ENCODE measurements at regions not wholly inside any gene's neighbourhood (a gene's known extent, or its start where the extent isn't known, plus 50 kb on each side); places are given as distances from the start of the nearest gene placed in this dataset.

GRCh38 chr20:19932170-19932667, 84.9 kb upstream of the NAA20 start:
- no peaks in the 10 kb centered on the region for H3K9me2 ChIP-seq (replicated peaks; ENCODE audit: low read depth, low read length)
- no peaks in the 10 kb centered on the region for H4K20me1 ChIP-seq (ENCODE audit: insufficient read depth, low read length, poor library complexity, severe bottlenecking)
- TF ChIP-seq EZH2phosphoT487 (IDR thresholded peaks at IDR 0.05; ENCODE audit: borderline replicate concordance) (no peak), CTCF (conservative IDR thresholded peaks at IDR 0.05; ENCODE audit: low read length) (no peak)
- H2AFZ ChIP-seq (ENCODE audit: low read length) = no peak overlapping the region
- H3K9ac ChIP-seq (ENCODE audit: low read depth, low read length, poor library complexity, severe bottlenecking) = no peak overlapping the region
- no peaks in the 10 kb centered on the region for H3K36me3 ChIP-seq (ENCODE audit: insufficient read depth, low read length)
- no peaks in the 10 kb centered on the region for H3F3A ChIP-seq (ENCODE audit: low read depth)
- H3K9me3 ChIP-seq (ENCODE audit: insufficient read depth, low read depth, low read length) = no peaks in the 10 kb centered on the region
- no peak overlapping the region for H3K4me3 ChIP-seq (ENCODE audit: low read length, poor library complexity, severe bottlenecking)
- peaks cover 18% of the 10 kb centered on the region for H3K4me1 ChIP-seq (ENCODE audit: insufficient read depth, low read length, poor library complexity, severe bottlenecking)
- H3K79me2 ChIP-seq (ENCODE audit: insufficient read depth, low read length) = no peaks in the 10 kb centered on the region
- no peak overlapping the region for H3K4me2 ChIP-seq (ENCODE audit: low read depth, low read length, poor library complexity, severe bottlenecking)
- no peaks in the 10 kb centered on the region for H3K27me3 ChIP-seq (ENCODE audit: insufficient read depth, low read length, poor library complexity, severe bottlenecking)

DNA sequence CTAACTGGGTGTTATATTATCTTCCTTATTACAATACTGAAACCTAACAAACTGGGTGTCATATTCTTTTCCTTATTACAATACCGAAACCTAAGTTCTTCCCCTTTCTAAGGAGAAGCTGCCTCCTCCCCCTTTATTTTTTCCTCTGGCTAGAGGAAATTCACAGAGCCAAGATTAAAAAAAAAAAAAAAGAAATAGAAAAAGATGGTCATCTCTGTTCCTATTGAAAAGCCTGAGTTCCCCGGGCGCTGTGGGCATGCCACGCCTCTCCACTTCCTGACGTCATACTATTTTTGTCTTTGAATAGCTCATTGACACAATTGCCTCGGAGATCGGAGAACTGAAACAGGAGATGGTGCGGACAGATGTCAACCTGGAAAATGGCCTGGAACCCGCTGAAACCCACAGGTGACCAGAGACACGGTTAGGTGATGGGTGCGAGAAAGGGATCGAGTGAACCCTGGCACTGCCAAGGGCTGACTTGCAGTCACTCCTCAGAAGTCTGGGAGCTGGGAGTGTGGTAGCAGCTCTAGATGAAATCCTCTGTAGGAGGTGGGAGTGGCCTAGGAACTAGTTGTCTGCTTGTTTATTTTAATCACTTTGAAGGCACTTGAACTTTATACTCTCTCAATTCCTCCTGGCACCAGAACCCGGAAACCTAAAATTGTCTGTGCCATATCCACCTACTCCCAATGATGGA, 82.2 kb upstream of the NAA20 start:
- Histone ChIP-seq H2AFZ (ENCODE audit: low read length) (no peak overlapping the region), H3K9ac (ENCODE audit: low read depth, low read length, poor library complexity, severe bottlenecking) (no peak overlapping the region), H3K36me3 (ENCODE audit: insufficient read depth, low read length) (no peaks in the 10 kb centered on the region), H4K20me1 (ENCODE audit: insufficient read depth, low read length, poor library complexity, severe bottlenecking) (no peaks in the 10 kb centered on the region), H3K4me3 (ENCODE audit: low read length, poor library complexity, severe bottlenecking) (no peak overlapping the region), H3K9me2 (replicated peaks; ENCODE audit: low read depth, low read length) (no peaks in the 10 kb centered on the region), H3F3A (ENCODE audit: low read depth) (no peaks in the 10 kb centered on the region), H3K4me2 (ENCODE audit: low read depth, low read length, poor library complexity, severe bottlenecking) (no peak overlapping the region), H3K9me3 (ENCODE audit: insufficient read depth, low read depth, low read length) (no peaks in the 10 kb centered on the region), H3K4me1 (ENCODE audit: insufficient read depth, low read length, poor library complexity, severe bottlenecking) (peaks cover 25% of the 10 kb centered on the region), H3K79me2 (ENCODE audit: insufficient read depth, low read length) (no peaks in the 10 kb centered on the region), H3K27me3 (ENCODE audit: insufficient read depth, low read length, poor library complexity, severe bottlenecking) (no peaks in the 10 kb centered on the region)
- TF ChIP-seq EZH2phosphoT487 (IDR thresholded peaks at IDR 0.05; ENCODE audit: borderline replicate concordance) = no peak
- TF ChIP-seq CTCF (conservative IDR thresholded peaks at IDR 0.05; ENCODE audit: low read length) = no peak

GRCh38 chr20:19935842-19936241, 81.3 kb upstream of the NAA20 start:
- Histone ChIP-seq H3K36me3 (ENCODE audit: insufficient read depth, low read length) (no peaks in the 10 kb centered on the region), H3K27me3 (ENCODE audit: insufficient read depth, low read length, poor library complexity, severe bottlenecking) (no peaks in the 10 kb centered on the region), H3F3A (ENCODE audit: low read depth) (no peaks in the 10 kb centered on the region), H3K79me2 (ENCODE audit: insufficient read depth, low read length) (no peaks in the 10 kb centered on the region), H2AFZ (ENCODE audit: low read length) (no peak overlapping the region), H3K4me2 (ENCODE audit: low read depth, low read length, poor library complexity, severe bottlenecking) (no peak overlapping the region), H3K9me2 (replicated peaks; ENCODE audit: low read depth, low read length) (no peaks in the 10 kb centered on the region), H4K20me1 (ENCODE audit: insufficient read depth, low read length, poor library complexity, severe bottlenecking) (no peaks in the 10 kb centered on the region), H3K4me3 (ENCODE audit: low read length, poor library complexity, severe bottlenecking) (no peak overlapping the region), H3K9ac (ENCODE audit: low read depth, low read length, poor library complexity, severe bottlenecking) (no peak overlapping the region), H3K9me3 (ENCODE audit: insufficient read depth, low read depth, low read length) (no peaks in the 10 kb centered on the region), H3K4me1 (ENCODE audit: insufficient read depth, low read length, poor library complexity, severe bottlenecking) (peaks cover 17% of the 10 kb centered on the region)
- TF ChIP-seq CTCF (conservative IDR thresholded peaks at IDR 0.05; ENCODE audit: low read length) = no peak

Measured in Loucy (cell line).